OCI-LY3 (cell line): ENCODE measurements at regions not wholly inside any gene's neighbourhood (a gene's known extent, or its start where the extent isn't known, plus 50 kb on each side); places are given as distances from the start of the nearest gene placed in this dataset.

Source experiments
- CTCF ChIP-seq: fragments of 200-600, 300-600 bp; sonication (generic); IDR thresholded peaks from 2 replicates; pipeline ENCODE4 v1.5.1; 2014; ENCODE audit warnings: antibody characterized with exemption, low read length, low read depth
- EZH2phosphoT487 ChIP-seq: fragments of 200-600 bp; shearing (Covaris generic); IDR thresholded peaks from 2 replicates; pipeline ENCODE4 v1.6.1; 2018; ENCODE audit warnings: antibody characterized with exemption, mixed run types, low read depth

GRCh38 chr16:79365702-79366101 lies 234.8 kb downstream of the MAF start:
- no peak for TF ChIP-seq CTCF
- no peak for TF ChIP-seq EZH2phosphoT487
